ENCODE measurements at regions not wholly inside any gene's neighbourhood (a gene's known extent, or its start where the extent isn't known, plus 50 kb on each side); places are given as distances from the start of the nearest gene placed in this dataset.
"Not testable (repeated sequence)": the region's sequence is repeated elsewhere in the genome, so short reads cannot be mapped to it uniquely, and the experiment has no call there.

DNA sequence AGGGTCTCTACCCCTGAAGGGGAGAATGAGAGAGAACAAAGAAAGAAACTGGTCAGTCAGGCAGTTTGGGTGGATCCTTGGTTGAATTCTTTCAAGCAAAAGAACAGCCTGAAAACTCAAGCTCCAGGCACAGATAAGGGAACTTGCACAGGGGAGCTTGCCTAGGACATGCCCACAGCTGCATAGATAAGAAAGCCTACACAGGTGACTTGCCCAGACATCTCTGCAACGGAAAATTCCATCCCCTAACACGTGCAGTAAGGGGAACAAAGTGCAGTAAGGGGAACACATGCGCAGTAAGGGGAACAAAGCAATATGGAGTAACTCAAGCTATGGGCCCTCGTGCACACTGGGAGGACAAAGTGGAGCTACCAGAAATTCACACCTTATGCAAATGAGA is 540.1 kb upstream of the MIS18BP1 start:
- TF ChIP-seq, protein P1, sequence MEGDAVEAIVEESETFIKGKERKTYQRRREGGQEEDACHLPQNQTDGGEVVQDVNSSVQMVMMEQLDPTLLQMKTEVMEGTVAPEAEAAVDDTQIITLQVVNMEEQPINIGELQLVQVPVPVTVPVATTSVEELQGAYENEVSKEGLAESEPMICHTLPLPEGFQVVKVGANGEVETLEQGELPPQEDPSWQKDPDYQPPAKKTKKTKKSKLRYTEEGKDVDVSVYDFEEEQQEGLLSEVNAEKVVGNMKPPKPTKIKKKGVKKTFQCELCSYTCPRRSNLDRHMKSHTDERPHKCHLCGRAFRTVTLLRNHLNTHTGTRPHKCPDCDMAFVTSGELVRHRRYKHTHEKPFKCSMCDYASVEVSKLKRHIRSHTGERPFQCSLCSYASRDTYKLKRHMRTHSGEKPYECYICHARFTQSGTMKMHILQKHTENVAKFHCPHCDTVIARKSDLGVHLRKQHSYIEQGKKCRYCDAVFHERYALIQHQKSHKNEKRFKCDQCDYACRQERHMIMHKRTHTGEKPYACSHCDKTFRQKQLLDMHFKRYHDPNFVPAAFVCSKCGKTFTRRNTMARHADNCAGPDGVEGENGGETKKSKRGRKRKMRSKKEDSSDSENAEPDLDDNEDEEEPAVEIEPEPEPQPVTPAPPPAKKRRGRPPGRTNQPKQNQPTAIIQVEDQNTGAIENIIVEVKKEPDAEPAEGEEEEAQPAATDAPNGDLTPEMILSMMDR (IDR thresholded peaks at IDR 0.05; ENCODE audit: extremely low read depth, insufficient read depth, missing control alignments): no peak
- no peak for DNase-seq (ENCODE audit: low spot score)
- in situ Hi-C loops (cut with MboI; ENCODE audit: low pct_unique_long_range_greater_than_20kb, low sequenced_read_pairs, unreplicated experiment): no loop called here

DNA sequence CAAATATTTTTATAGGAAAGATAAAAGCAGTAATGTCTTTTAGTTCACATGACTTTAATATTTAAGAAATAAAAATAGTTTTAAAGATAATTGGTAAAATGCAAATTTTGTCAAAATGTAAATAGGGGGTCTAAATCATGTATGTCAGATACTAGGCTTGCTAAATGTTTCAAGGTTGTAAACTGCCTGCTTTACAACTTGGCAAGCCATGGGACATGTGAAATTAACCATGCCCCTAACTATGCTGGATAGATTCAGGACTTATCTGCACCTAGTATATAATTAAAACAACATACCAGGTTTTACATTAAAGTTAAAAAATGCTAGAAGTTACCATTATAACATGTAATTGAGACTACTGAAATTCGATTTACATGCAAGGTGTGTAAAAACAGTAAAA is 537.3 kb upstream of the MIS18BP1 start:
- TF ChIP-seq, protein P1 (IDR thresholded peaks at IDR 0.05; ENCODE audit: extremely low read depth, insufficient read depth, missing control alignments): no peak
- in situ Hi-C loops (cut with MboI; ENCODE audit: low pct_unique_long_range_greater_than_20kb, low sequenced_read_pairs, unreplicated experiment): no loop called here

DNA sequence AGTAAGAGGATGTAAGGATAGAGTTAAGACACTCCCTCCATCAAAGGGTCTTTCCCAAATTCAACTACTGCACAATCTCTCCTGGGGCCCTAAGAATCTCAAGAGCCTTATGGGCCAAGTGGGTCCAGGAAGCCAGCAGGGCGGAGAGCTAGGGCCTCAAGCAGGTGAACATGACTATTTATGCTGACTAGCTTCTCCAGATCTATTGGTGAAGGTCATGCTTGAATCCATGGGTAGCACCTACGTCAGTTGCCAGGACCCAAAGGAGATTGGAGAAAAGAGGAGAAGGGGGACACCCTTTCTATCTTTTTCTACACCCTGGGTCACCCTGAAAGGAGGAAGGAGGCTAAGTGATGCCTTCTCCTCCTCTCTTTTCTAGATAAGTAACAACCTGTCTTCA is 534.2 kb upstream of the MIS18BP1 start:
- in situ Hi-C loops (cut with MboI; ENCODE audit: low pct_unique_long_range_greater_than_20kb, low sequenced_read_pairs, unreplicated experiment): no loop called here
- no peak for DNase-seq (ENCODE audit: low spot score)
- TF ChIP-seq, protein P1 (IDR thresholded peaks at IDR 0.05; ENCODE audit: extremely low read depth, insufficient read depth, missing control alignments): no peak

More for the DNA sequence above, 537.3 kb upstream of the MIS18BP1 start:
- no peak for DNase-seq (ENCODE audit: low spot score)

DNA sequence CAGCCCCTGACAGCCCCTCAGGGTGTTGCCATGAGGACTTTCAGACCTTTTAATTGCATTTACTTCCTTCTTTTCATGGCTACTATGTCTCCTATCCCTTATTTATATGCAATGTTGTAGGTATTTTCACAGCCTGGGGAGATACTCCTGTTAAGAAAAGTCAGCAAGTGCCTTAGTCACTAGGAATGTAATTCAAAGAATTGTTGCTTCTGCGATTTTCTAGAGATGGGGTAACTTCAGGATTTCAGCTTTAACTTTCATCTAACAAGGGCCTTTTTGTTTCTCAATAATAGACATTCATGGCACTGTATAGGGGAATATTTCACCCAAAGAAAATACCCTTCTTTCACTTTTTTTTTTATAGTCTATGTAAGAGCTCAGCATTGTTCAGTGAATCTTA is 533.3 kb upstream of the MIS18BP1 start:
- in situ Hi-C loops (cut with MboI; ENCODE audit: low pct_unique_long_range_greater_than_20kb, low sequenced_read_pairs, unreplicated experiment): no loop called here
- TF ChIP-seq, protein P1 (IDR thresholded peaks at IDR 0.05; ENCODE audit: extremely low read depth, insufficient read depth, missing control alignments): no peak
- no peak for DNase-seq (ENCODE audit: low spot score)

DNA sequence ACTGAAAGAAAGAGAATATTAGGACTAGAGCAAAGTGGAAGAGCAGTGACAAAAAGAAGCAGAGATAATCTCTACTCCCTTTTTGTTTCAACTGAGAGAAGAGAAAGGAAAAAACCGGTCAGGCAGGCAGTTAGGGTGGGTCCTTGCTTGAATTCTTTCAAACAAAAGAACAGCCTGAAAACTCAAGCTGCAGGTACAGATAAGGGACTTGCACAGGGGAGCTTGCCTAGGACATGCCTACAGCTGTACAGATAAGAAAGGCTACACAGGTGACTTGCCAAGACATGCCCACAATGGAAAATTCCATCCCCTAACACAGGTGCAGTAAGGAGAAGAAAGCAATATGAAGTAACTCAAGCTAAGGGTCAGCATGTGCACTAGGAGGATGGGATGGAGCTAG is 532.2 kb upstream of the MIS18BP1 start:
- in situ Hi-C loops (cut with MboI; ENCODE audit: low pct_unique_long_range_greater_than_20kb, low sequenced_read_pairs, unreplicated experiment): no loop called here
- no peak for DNase-seq (ENCODE audit: low spot score)
- TF ChIP-seq, protein P1 (IDR thresholded peaks at IDR 0.05; ENCODE audit: extremely low read depth, insufficient read depth, missing control alignments): no peak

DNA sequence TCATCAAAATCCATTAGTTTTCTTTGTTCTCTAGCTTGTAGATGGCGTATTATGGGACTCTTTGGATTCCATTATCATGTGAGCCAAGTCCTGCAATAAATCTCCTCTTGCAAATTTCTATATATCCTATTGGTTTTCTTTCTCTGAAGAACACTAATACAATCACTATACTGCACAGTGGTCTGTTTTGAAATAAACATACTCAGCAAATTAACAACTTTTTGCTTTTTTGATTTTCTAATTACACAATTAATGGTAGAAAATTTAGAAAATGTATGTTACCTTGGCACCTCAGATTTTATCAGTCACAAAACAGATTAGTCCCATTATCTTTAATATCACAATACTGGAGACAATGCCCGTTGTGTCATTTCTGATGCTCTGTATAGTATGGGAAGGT is 513.2 kb upstream of the MIS18BP1 start:
- TF ChIP-seq, protein P1 (IDR thresholded peaks at IDR 0.05; ENCODE audit: extremely low read depth, insufficient read depth, missing control alignments): no peak
- in situ Hi-C loops (cut with MboI; ENCODE audit: low pct_unique_long_range_greater_than_20kb, low sequenced_read_pairs, unreplicated experiment): no loop called here
- no peak for DNase-seq (ENCODE audit: low spot score)

DNA sequence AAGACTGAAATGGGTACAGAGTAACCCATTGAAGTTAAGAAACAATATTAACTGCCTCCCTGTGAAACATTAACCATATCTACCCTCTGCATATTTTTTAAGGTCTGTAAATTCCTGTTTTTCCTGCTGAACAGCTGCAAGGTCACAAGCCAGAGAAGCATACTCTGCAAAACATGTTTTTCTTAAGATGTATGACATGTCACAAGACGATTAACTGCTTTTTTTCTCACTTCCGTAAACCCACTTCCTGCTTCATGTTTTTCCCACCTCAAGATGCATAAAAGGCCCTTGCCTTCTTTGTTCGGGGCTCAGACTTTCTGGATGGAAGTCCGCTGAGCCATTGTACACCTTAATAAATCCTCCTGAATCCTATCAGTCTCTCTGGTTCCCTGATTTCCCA is 504.7 kb upstream of the MIS18BP1 start:
- TF ChIP-seq, protein P1 (IDR thresholded peaks at IDR 0.05; ENCODE audit: extremely low read depth, insufficient read depth, missing control alignments): no peak
- in situ Hi-C loops (cut with MboI; ENCODE audit: low pct_unique_long_range_greater_than_20kb, low sequenced_read_pairs, unreplicated experiment): no loop called here
- no peak for DNase-seq (ENCODE audit: low spot score)

DNA sequence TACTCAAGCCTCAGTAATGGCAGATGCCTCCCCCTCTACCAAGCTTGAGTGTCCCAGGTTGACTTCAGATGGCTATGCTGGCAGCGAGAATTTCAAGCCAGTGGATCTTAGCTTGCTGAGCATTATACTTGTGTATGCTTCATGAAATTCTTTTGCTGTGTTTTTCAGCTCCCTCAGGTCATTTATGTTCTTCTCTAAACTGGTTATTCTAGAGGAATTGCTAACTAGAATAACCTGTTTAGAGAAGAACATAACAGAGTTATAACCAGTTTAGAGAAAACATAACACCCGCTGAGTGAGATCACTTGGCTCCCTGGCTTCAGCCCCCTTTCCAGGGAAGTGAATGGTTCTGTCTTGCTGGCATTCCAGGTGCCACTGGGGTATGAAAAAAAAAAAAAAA is 503.4 kb upstream of the MIS18BP1 start:
- in situ Hi-C loops (cut with MboI; ENCODE audit: low pct_unique_long_range_greater_than_20kb, low sequenced_read_pairs, unreplicated experiment): not testable (repeated sequence)

More for the DNA sequence above, 503.4 kb upstream of the MIS18BP1 start:
- DNase-seq (ENCODE audit: low spot score): not testable (repeated sequence)
